HG03469 (cell line): ENCODE measurements at regions not wholly inside any gene's neighbourhood (a gene's known extent, or its start where the extent isn't known, plus 50 kb on each side); places are given as distances from the start of the nearest gene placed in this dataset.
"Not testable (repeated sequence)": the region's sequence is repeated elsewhere in the genome, so short reads cannot be mapped to it uniquely, and the experiment has no call there.

Experiments used
- ATAC-seq: cut with Tn5 transposase; IDR thresholded peaks from one replicate; pipeline ENCODE4 v1.9.1; 2021; ENCODE audit warnings: mild to moderate bottlenecking, moderate library complexity, moderate number of reproducible peaks; ENCODE audit not compliant: unreplicated experiment

GRCh38 chr12:66774929-66775328 is 96.1 kb upstream of the GRIP1 start:
- no peak for ATAC-seq

DNA sequence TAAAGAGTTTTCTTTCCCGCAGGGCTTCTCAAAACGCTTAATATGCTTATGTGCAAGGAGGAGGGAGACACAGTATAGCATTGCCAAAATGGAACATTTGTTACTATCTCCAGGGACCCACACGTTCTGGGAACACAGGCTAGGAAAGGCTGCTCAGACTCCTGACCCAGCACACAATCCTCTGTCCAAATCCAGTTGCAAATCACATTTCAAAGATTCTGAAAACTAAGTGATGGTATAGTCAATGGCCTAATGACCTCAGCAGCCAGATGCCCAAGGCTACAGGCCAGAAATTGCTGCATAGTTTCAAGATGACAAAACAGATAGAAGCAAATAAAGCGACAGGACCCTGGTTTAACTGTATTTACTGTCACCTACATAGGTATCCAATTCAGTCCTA is 97.0 kb upstream of the GRIP1 start:
- no peak for ATAC-seq

- ATAC-seq: peak; percentile 99
These were observed 98.1 kb upstream of the GRIP1 start for GRCh38 chr12:66776974-66777373.

- no peak for ATAC-seq
These were observed 100.6 kb upstream of the GRIP1 start for GRCh38 chr12:66779466-66779865.

GRCh38 chr12:66786531-66787308 is 107.8 kb upstream of the GRIP1 start:
- no peak for ATAC-seq

DNA sequence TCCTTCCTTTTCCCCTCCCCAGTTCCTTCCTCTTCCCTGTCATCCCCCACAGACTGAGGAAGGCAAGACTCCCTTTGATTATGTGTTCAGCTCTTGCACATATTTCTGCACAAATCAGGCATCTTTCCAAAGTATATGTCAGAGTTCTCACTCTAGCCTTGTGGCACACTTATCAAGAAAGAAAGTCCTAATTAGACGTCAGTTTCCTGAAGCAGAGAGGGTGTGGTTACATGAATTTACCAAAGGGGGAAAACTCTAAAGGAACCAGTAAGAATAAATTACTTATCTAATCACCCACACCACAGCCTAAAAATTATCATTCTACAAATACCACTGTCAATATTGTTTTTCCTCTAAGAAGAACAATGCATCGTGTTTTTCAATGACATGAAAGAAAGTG is 120.7 kb upstream of the GRIP1 start:
- ATAC-seq: no peak

GRCh38 chr12:66800046-66800445 is 121.2 kb upstream of the GRIP1 start:
- no peak for ATAC-seq

DNA sequence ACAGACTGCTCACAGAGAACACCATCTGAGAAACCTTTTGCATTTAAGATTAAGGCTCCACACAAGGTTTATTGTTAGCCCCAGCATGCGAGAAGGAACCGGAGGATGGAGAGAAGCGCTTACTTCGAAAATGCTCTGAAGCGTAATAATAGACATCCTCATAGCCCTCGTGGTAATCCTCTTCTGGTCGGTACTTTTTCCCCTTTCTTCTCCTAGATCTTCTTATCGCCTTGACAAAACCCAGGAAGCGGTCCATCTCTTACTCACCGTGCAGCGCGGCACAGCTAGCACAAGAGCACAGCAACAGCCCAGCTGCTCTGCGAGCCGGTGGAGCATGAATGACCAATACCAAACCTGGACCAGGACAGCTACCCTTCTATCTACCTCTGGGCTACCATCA is 125.1 kb upstream of the GRIP1 start:
- ATAC-seq: no peak

DNA sequence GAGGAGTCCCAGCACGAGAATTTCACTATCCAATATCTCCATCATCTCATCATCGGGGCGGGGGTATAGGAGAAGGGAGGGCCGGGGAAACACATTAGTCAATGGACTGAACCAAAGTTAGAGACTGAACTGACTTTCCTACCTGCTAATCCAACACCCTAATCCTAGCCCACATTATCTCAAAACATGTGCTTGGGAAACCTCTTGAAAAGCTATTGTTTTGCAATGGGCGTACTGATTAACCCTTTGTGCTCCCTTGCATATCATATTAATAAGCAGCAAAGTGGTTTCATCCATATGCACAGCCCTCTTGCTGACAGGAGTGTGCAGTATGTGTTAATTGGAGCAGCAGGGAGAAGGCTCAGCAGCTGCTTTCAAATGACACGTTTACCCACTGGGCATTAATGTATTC is 125.7 kb upstream of the GRIP1 start:
- no peak for ATAC-seq

- no peak for ATAC-seq
These were observed 129.7 kb upstream of the GRIP1 start for GRCh38 chr12:66808606-66809005.

GRCh38 chr12:66813137-66813892 is 134.4 kb upstream of the GRIP1 start:
- no peak for ATAC-seq

- ATAC-seq: no peak
These were observed 140.7 kb upstream of the GRIP1 start for GRCh38 chr12:66819587-66819986.

DNA sequence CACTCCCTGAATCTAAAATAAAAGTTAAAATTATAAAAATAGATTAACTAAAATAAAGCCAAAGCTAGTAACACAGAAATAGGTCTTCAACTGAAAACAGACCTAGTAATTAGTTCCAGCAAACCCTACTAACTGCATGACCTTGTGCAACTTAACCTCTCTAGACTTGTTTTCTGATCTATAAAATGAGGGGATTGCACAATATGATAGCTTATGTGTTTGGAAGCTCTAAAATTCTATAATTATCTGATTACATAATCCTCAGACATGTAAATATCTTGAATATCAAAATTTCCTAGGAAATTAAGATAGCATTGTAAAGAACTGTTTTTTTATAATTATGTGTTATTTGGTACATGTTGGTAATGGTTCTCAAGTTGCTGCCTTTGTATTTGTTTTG is 144.1 kb upstream of the GRIP1 start:
- ATAC-seq: no peak

DNA sequence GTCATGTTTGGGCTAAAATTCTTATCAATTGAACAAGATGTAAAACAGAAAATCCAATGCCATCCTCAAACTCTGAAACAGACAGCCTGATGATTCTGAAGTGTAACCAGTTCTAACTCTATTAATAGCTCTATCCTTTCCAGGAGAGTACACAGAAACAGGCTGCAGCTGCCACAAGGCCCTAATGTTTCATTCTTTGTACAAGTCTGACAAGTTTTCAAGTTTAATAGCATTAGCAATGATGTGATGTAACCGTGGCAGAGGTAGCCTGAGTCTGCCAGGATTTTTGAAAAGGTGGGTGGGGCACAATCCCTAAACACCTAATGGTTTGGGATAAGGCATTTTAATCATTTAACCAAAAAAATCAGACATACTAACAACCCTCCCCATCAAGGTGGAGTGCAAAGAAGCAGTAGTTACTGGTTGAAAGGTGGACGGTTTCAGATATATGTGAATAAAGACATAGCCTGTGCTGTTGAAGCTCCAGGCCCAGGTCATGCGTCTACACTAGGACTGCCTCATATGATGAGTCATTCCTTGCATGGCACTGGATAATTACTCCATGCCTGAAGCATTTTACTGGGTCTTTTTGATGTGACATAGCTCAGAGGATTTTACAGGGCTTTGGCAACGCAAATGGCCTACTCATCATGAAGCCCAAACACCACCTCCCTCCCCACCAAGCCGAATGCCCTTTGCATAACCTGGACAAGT is 145.1 kb upstream of the GRIP1 start:
- no peak for ATAC-seq

DNA sequence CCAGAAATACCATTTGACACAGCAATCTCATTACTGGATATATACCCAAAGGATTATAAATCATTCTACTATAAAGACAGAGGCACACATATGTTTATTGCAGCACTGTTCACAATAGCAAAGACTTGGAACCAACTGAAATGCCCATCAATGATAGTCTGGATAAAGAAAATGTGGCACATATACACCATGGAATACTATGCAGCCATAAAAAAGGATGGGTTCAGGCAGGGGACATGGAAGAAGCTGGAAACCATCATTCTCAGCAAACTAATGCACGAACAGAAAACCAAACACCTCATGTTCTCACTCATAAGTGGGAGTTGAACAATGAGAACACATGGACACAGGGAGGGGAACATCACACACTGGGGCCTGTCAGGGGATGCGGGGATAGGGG is 147.0 kb upstream of the GRIP1 start:
- not testable (repeated sequence) for ATAC-seq

DNA sequence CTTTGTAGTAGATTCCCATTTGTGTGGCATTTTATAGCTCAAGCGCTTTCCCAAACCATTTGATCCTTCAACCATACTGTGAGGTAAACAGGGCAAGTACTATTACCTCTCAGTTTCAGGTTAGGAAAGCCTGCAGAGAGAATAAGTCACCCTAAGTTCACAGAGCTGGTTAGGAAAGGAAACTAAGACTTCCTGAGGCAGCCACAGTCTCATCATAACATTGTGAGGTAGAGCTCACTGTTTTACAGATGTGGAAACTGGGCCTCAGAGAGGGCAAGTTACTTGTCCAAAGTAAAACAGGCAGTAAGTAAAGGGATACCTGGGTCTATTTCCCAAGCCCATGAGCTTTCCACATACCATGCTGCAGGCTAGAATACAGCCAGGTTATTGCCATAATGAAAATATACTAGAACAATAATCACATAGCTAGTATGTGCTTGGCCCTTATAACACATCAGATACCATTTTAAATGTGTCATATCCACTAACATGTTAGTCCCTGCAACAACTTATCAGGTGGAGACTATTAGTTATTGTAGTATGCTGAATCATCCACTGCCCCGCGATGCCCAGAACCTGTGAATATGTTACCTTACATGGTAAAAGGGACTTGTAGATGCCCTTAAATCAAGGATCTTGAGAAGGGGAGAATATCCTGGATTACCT is 150.9 kb upstream of the GRIP1 start:
- no peak for ATAC-seq

GRCh38 chr12:66831495-66831894 is 152.6 kb upstream of the GRIP1 start:
- ATAC-seq: no peak

- no peak for ATAC-seq
These were observed 154.1 kb upstream of the GRIP1 start for GRCh38 chr12:66832997-66833396.

DNA sequence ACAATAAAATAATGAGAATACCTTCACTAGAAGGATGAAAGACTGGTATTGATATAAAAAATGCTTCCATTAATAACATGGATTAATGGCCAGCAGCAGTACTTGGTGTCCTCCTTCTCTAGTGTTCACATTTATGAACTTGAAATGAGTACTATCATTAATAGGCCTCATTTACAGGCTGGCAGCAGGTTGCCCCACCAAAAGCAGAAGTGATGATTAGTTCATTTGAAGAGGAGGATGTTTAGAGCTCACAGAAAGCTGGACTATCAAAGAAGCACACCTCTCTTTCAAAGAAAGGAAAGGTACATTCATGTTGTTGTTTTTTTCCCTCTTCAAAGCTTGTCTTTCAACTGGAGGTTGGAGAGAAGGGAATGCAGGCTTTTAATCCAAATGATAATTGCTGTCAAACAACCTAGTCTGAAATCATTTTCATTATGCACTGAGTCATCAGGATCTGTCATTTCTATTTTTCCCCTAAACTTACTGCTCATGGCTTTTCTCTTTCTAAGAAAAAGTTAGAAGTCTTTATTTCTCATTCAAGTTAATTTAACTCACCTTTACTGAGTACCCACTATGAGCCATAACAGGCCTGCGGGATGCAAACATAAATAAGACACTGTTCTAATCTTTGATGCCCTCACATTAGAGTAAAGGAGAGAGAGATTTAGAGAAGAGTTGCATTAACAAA is 157.9 kb upstream of the GRIP1 start:
- no peak for ATAC-seq

- no peak for ATAC-seq
These were observed 158.4 kb upstream of the GRIP1 start for GRCh38 chr12:66837311-66837627.

- no peak for ATAC-seq
These were observed 159.5 kb upstream of the GRIP1 start for GRCh38 chr12:66838366-66838765.
